ENCODE measurements at regions not wholly inside any gene's neighbourhood (a gene's known extent, or its start where the extent isn't known, plus 50 kb on each side); places are given as distances from the start of the nearest gene placed in this dataset.
A peak's percentile ranks its signal among the peaks of the same experiment; 100 is the strongest.

DNA sequence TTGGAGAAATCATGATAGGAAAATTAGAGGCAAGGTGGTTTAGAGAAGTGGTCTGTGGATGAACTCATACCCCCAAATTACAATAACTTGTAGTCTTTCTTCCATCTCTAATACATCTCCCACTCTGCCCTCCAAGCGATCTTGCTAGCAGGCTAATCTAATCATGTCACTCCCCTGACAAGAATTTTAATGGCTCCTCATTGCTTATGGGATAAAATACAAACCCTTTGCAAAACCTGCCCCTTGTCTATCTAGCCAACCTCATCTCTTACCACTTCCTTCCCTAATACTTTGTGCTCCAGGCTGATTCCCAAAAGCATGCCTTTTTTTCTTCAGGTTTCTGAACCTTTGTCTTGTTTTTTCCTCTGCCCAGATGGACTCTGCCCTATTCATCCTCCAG, 71.3 kb upstream of the LRRN2 start:
- Histone ChIP-seq H3K4me3 (ENCODE audit: low read depth, low read length) (no peak overlapping the region), H3K9me3 (no peaks in the 10 kb centered on the region), H3K36me3 (no peaks in the 10 kb centered on the region), H3K4me1 (peaks cover 12% of the 10 kb centered on the region), H3K27me3 (no peaks in the 10 kb centered on the region)
- TF ChIP-seq, protein P1, sequence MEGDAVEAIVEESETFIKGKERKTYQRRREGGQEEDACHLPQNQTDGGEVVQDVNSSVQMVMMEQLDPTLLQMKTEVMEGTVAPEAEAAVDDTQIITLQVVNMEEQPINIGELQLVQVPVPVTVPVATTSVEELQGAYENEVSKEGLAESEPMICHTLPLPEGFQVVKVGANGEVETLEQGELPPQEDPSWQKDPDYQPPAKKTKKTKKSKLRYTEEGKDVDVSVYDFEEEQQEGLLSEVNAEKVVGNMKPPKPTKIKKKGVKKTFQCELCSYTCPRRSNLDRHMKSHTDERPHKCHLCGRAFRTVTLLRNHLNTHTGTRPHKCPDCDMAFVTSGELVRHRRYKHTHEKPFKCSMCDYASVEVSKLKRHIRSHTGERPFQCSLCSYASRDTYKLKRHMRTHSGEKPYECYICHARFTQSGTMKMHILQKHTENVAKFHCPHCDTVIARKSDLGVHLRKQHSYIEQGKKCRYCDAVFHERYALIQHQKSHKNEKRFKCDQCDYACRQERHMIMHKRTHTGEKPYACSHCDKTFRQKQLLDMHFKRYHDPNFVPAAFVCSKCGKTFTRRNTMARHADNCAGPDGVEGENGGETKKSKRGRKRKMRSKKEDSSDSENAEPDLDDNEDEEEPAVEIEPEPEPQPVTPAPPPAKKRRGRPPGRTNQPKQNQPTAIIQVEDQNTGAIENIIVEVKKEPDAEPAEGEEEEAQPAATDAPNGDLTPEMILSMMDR (IDR thresholded peaks at IDR 0.05; ENCODE audit: low read depth, low read length) = no peak
- DNase-seq = no peak

DNA sequence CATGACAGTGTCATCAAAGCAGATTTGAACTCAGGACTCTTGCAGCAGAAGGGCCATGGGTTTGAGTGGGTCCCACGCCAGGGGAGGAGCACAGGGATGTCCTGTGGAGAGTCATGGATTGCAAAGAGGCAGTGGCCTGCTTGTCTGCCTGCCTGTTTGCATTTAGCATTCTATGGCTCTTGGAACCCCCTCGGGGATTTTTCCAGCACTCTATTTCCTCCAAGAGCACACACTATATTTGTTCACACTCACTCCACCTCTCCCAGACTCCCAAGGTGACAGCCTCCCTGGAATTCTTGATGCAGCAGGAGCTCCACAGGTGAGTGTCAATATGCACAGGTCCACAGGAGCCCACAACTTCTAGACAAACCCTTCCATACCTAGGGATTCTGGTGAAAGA, 73.1 kb upstream of the LRRN2 start:
- no peak overlapping the region for H3K4me3 ChIP-seq (ENCODE audit: low read depth, low read length)
- no peak for DNase-seq
- no peaks in the 10 kb centered on the region for H3K36me3 ChIP-seq
- H3K9me3 ChIP-seq = no peaks in the 10 kb centered on the region
- TF ChIP-seq, protein P1 (IDR thresholded peaks at IDR 0.05; ENCODE audit: low read depth, low read length) = no peak
- H3K27me3 ChIP-seq = no peaks in the 10 kb centered on the region
- H3K4me1 ChIP-seq = peaks cover 13% of the 10 kb centered on the region

DNA sequence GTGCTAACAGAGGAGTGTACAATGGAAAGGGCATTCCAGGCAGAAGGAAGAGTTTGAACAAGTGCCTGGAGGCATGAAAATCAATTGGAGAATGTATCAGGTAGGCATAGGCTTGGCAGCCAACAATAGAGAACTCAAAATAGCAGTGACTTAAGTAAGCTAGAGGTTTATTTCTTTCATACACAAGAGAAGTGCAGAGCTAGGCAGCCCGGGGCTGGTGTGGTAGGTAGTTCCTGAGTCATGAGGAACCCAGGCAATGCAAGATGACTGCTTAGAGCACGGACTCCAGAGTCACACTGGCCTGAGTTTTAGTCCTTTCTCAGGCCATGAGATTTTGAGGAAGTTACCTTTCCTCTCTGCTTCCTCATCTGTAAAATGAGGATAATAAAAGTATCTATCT, 74.8 kb upstream of the LRRN2 start:
- TF ChIP-seq, protein P1 (IDR thresholded peaks at IDR 0.05; ENCODE audit: low read depth, low read length) = no peak
- H3K9me3 ChIP-seq = no peaks in the 10 kb centered on the region
- DNase-seq = no peak

DNA sequence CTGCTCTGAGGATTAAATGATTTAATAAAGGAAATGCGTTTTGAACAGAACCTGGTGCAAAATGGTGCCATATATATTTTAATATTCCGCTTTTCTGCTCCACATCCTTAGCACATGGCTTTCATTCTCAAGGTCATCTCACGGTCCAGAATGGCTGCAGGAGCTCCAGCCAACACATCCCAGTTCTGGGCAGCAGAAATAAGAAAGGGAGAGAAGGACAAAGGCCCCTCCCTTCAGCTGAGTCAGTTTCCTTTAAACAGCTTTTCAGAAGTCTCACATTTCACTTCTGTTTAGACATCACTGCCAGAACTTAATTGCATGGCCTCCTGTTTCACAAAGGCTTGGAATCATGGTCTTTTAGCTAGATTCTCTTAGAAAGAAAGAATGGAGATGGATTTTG, 75.2 kb upstream of the LRRN2 start:
- TF ChIP-seq, protein P1 (IDR thresholded peaks at IDR 0.05; ENCODE audit: low read depth, low read length) = no peak
- H3K27me3 ChIP-seq = no peaks in the 10 kb centered on the region
- no peaks in the 10 kb centered on the region for H3K9me3 ChIP-seq
- no peaks in the 10 kb centered on the region for H3K36me3 ChIP-seq
- peaks cover 14% of the 10 kb centered on the region for H3K4me1 ChIP-seq
- DNase-seq = no peak
- no peak overlapping the region for H3K4me3 ChIP-seq (ENCODE audit: low read depth, low read length)

More for the DNA sequence above, 74.8 kb upstream of the LRRN2 start:
- Histone ChIP-seq H3K27me3 (no peaks in the 10 kb centered on the region), H3K36me3 (no peaks in the 10 kb centered on the region), H3K4me3 (ENCODE audit: low read depth, low read length) (no peak overlapping the region), H3K4me1 (peaks cover 14% of the 10 kb centered on the region)

DNA sequence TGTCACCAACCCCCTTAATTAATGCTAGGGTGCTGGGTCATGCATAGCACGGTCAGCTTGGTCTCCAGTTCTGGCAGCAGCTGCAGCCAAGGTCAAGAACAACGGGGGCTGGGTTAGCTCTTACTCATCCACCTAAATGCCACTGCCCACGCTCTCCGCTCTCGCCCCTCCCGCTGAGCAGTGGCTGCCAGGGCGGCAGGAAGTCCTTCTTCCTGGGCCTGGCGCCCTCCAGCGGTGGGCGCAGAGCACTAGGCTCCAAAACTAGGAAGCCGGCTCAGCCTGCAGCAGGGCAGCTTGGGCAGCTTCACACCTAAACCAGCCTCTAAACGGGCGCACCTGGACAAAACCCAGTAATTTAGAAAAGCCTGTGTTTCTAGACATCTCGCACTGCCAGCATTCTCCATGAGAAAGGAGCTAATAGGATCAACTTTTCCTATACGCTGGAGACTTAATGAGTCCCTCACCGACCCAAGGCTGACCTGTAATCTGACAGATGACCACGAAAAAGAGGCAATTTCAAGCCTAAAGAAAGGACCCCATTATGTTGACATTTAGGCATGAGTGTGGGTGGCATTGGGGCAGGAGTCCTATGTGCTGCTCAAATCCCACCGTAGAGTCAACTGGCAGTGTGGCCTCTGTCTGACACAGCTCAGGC, 78.4 kb upstream of the LRRN2 start:
- TF ChIP-seq, protein P1 (IDR thresholded peaks at IDR 0.05; ENCODE audit: low read depth, low read length) = peak; percentile 97
- Histone ChIP-seq H3K27me3 (no peaks in the 10 kb centered on the region), H3K36me3 (no peaks in the 10 kb centered on the region), H3K4me3 (ENCODE audit: low read depth, low read length) (no peak overlapping the region), H3K9me3 (no peaks in the 10 kb centered on the region; the same call in 1 of the 2 replicates), H3K4me1 (peaks cover 2% of the 10 kb centered on the region; the same call in 1 of the 2 replicates)
- peak; percentile 90 for DNase-seq

DNA sequence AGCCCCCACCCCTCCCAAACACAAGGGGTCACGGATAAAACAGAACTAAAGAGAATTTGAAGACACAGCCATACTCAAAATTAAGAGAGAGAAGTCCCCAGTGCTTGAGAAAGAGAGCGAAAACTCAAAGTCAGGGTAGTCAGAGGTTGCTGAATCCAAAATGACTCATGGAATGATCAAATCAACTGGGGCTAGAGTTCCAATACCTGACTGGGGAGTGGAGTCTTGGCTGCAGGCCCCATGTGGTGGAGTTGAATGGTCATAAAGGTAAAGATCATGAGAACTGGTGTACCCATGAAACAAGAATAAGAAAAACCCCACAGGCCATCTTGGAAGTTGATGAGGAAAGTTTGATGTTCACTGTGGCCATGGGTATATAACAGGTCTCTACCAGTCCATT, 84.5 kb upstream of the LRRN2 start:
- H3K27me3 ChIP-seq = no peaks in the 10 kb centered on the region
- TF ChIP-seq, protein P1 (IDR thresholded peaks at IDR 0.05; ENCODE audit: low read depth, low read length) = no peak
- no peak overlapping the region for H3K4me3 ChIP-seq (ENCODE audit: low read depth, low read length)
- no peaks in the 10 kb centered on the region for H3K36me3 ChIP-seq
- no peak for DNase-seq
- no peaks in the 10 kb centered on the region for H3K4me1 ChIP-seq
- H3K9me3 ChIP-seq = no peaks in the 10 kb centered on the region; the same call in 1 of the 2 replicates
